ENCODE measurements at regions not wholly inside any gene's neighbourhood (a gene's known extent, or its start where the extent isn't known, plus 50 kb on each side); places are given as distances from the start of the nearest gene placed in this dataset.

DNA sequence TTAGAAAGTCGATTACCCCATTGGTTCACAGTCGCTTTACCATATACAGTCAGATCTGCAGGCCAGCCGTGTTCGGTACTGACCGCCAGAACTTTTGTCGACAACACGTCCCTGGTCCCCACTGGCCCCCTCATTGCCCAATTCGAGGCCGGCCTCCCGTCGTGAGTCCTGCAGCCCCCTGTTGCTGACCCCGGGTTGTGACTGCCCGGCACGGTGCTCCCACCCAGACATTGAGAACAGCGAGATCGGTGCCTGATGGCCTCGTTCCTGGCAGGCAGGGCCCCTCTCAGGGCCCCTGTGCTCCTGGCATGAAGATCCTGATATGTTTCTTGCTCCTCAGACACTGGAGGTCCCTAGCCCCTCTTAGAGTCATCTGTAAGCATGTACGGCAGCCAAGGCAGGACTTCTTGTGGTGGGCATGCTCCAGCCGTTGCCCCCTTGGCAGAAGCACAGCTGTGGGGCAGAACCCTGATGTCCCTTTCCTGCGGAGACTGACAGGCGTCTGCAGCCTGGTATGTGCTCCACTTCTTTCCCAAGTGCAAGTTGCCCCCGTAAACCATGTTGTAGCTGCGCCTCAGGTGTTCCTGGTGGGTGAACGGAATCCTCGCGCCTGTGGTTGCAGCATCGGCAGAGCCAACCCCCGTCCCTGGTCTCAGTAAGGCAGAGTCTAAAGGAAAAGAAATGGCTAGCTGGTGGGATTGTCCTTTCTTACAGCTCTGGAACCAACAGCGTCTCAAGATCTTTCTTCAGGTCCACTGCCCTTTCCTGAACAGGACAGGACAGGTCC lies 123.2 kb upstream of the SPACA7 start:
- H4K20me1 ChIP-seq (ENCODE audit: insufficient read depth, low read length): no peaks in the 10 kb centered on the region
- no peak overlapping the region for H3K4me3 Mint-ChIP-seq (ENCODE audit: unreplicated experiment)
- H3K9ac ChIP-seq (ENCODE audit: low read length): no peak overlapping the region
- no peaks in the 10 kb centered on the region for H3K36me3 Mint-ChIP-seq (ENCODE audit: low read depth, unreplicated experiment)
- TF ChIP-seq, protein P1, sequence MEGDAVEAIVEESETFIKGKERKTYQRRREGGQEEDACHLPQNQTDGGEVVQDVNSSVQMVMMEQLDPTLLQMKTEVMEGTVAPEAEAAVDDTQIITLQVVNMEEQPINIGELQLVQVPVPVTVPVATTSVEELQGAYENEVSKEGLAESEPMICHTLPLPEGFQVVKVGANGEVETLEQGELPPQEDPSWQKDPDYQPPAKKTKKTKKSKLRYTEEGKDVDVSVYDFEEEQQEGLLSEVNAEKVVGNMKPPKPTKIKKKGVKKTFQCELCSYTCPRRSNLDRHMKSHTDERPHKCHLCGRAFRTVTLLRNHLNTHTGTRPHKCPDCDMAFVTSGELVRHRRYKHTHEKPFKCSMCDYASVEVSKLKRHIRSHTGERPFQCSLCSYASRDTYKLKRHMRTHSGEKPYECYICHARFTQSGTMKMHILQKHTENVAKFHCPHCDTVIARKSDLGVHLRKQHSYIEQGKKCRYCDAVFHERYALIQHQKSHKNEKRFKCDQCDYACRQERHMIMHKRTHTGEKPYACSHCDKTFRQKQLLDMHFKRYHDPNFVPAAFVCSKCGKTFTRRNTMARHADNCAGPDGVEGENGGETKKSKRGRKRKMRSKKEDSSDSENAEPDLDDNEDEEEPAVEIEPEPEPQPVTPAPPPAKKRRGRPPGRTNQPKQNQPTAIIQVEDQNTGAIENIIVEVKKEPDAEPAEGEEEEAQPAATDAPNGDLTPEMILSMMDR (IDR thresholded peaks at IDR 0.05; ENCODE audit: insufficient read depth, low read depth, low read length): no peak
- no peak for TF ChIP-seq EZH2 (IDR thresholded peaks at IDR 0.05; ENCODE audit: insufficient read depth, low read length)
- no peaks in the 10 kb centered on the region for H3K4me1 Mint-ChIP-seq (ENCODE audit: low read depth, unreplicated experiment)
- no peak overlapping the region for H3K27ac ChIP-seq (ENCODE audit: low read depth, low read length)
- no peak for FAIRE-seq
- peaks cover 63% of the 10 kb centered on the region for H3K27me3 Mint-ChIP-seq (ENCODE audit: low read depth, unreplicated experiment)
- H3K27ac Mint-ChIP-seq (ENCODE audit: unreplicated experiment): no peak overlapping the region
- no peak overlapping the region for H3K4me3 ChIP-seq (ENCODE audit: insufficient read depth, low read depth, low read length)
- no peaks in the 10 kb centered on the region for H3K36me3 ChIP-seq (ENCODE audit: insufficient read depth, low read length)
- H3K9me3 ChIP-seq (ENCODE audit: insufficient read depth, low read depth, low read length): peaks cover 14% of the 10 kb centered on the region
- DNase-seq (ENCODE audit: low read depth): no peak
- H3K4me1 ChIP-seq (ENCODE audit: insufficient read depth, low read length): no peaks in the 10 kb centered on the region
- H2AFZ ChIP-seq (ENCODE audit: low read depth, low read length): no peak overlapping the region
- no peaks in the 10 kb centered on the region for H3K79me2 ChIP-seq (ENCODE audit: insufficient read depth, low read length)
- H3K9me3 Mint-ChIP-seq (ENCODE audit: unreplicated experiment): peaks cover 4% of the 10 kb centered on the region
- H3K27me3 ChIP-seq (ENCODE audit: insufficient read depth, low read length): no peaks in the 10 kb centered on the region
- H3K4me2 ChIP-seq (ENCODE audit: low read length): no peak overlapping the region

DNA sequence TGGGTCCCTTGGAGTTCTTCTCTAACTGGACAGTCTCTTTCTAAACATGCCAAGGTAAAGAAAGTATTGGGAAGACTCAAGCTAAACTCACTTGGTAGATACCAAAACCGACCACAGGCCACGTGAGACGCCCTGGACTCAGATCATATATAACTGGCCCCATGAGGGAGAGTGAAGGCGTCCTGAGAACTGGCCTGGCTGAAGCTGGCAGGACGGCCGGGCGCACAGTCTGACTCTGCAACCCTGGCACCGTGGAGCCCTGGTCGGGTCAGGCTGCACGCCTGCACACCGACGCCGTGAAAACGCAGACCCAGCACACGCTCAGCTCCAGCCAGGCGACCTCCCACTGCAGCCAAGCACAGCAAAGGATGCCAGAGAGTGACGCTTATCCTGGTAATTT lies 122.5 kb upstream of the SPACA7 start:
- H3K79me2 ChIP-seq (ENCODE audit: insufficient read depth, low read length): no peaks in the 10 kb centered on the region
- H2AFZ ChIP-seq (ENCODE audit: low read depth, low read length): no peak overlapping the region
- no peaks in the 10 kb centered on the region for H4K20me1 ChIP-seq (ENCODE audit: insufficient read depth, low read length)
- no peak overlapping the region for H3K4me3 Mint-ChIP-seq (ENCODE audit: unreplicated experiment)
- peaks cover 63% of the 10 kb centered on the region for H3K27me3 Mint-ChIP-seq (ENCODE audit: low read depth, unreplicated experiment)
- no peaks in the 10 kb centered on the region for H3K4me1 Mint-ChIP-seq (ENCODE audit: low read depth, unreplicated experiment)
- TF ChIP-seq, protein P1 (IDR thresholded peaks at IDR 0.05; ENCODE audit: insufficient read depth, low read depth, low read length): no peak
- TF ChIP-seq EZH2 (IDR thresholded peaks at IDR 0.05; ENCODE audit: insufficient read depth, low read length): no peak
- no peak overlapping the region for H3K9ac ChIP-seq (ENCODE audit: low read length)
- DNase-seq (ENCODE audit: low read depth) (no peak), FAIRE-seq (no peak)
- no peak overlapping the region for H3K27ac ChIP-seq (ENCODE audit: low read depth, low read length)
- no peak overlapping the region for H3K4me2 ChIP-seq (ENCODE audit: low read length)
- no peaks in the 10 kb centered on the region for H3K4me1 ChIP-seq (ENCODE audit: insufficient read depth, low read length)
- H3K9me3 Mint-ChIP-seq (ENCODE audit: unreplicated experiment): peaks cover 4% of the 10 kb centered on the region
- H3K36me3 Mint-ChIP-seq (ENCODE audit: low read depth, unreplicated experiment): no peaks in the 10 kb centered on the region
- no peak overlapping the region for H3K27ac Mint-ChIP-seq (ENCODE audit: unreplicated experiment)
- peaks cover 14% of the 10 kb centered on the region for H3K9me3 ChIP-seq (ENCODE audit: insufficient read depth, low read depth, low read length)
- no peaks in the 10 kb centered on the region for H3K27me3 ChIP-seq (ENCODE audit: insufficient read depth, low read length)
- H3K36me3 ChIP-seq (ENCODE audit: insufficient read depth, low read length): no peaks in the 10 kb centered on the region
- no peak overlapping the region for H3K4me3 ChIP-seq (ENCODE audit: insufficient read depth, low read depth, low read length)

Data from astrocyte (in vitro differentiated cells and primary cell).